ENCODE measurements at regions not wholly inside any gene's neighbourhood (a gene's known extent, or its start where the extent isn't known, plus 50 kb on each side); places are given as distances from the start of the nearest gene placed in this dataset.

DNA sequence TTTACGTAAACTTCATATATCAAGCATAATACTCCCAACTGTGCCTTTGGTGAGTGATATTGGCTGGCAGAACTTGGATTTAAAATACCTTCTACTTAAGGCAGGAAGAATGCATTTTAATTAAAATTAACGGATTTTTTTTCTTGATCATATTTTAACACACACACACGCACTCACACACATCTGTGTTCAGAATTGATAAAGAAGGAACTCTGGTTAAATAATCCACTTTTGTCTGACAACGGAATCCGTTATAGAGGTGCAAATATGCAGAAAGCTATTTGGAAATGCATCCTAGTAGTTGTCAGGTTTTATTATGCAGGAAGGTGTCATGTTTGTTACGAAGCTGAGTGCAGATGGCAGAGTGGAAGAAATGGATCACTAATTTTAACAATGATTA is 105.5 kb upstream of the ZNF536 start:
- no peak overlapping the region for H3K4me3 Mint-ChIP-seq
- H3K9me3 Mint-ChIP-seq (ENCODE audit: insufficient read depth): no peaks in the 10 kb centered on the region
- no peak for ATAC-seq
- H3K4me1 Mint-ChIP-seq (ENCODE audit: low read depth): no peaks in the 10 kb centered on the region
- no peak overlapping the region for H3K27ac Mint-ChIP-seq
- no peak for DNase-seq
- H3K36me3 Mint-ChIP-seq (ENCODE audit: low read depth): no peaks in the 10 kb centered on the region
- ChIA-PET POLR2A (no interaction called here), CTCF (no interaction called here)
- H3K27me3 Mint-ChIP-seq (ENCODE audit: low read depth): no peaks in the 10 kb centered on the region

DNA sequence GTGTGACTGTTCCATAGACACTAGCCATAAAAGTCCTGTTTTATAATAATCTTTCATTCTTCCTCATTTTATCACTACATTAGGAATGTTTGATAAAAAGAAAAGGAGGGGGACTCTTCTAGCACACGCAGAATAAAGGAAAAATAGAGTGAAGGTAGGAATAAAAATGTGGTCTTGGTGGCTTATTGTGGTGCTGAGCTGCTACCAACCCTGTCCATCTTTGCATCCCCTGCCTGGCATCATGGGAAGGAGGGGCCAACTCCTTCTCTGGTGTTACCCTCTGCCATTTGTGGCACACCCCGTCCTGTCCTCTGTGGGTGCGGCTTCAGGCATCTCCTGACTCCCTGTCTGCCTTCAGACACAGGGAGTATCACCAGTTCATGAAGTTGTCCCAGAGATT is 104.9 kb upstream of the ZNF536 start:
- DNase-seq: no peak
- H3K4me3 Mint-ChIP-seq: no peak overlapping the region
- ChIA-PET POLR2A (no interaction called here), CTCF (no interaction called here)
- H3K4me1 Mint-ChIP-seq (ENCODE audit: low read depth): no peaks in the 10 kb centered on the region
- H3K27me3 Mint-ChIP-seq (ENCODE audit: low read depth): no peaks in the 10 kb centered on the region
- H3K27ac Mint-ChIP-seq: no peak overlapping the region
- ATAC-seq: no peak
- H3K36me3 Mint-ChIP-seq (ENCODE audit: low read depth): no peaks in the 10 kb centered on the region
- H3K9me3 Mint-ChIP-seq (ENCODE audit: insufficient read depth): no peaks in the 10 kb centered on the region

DNA sequence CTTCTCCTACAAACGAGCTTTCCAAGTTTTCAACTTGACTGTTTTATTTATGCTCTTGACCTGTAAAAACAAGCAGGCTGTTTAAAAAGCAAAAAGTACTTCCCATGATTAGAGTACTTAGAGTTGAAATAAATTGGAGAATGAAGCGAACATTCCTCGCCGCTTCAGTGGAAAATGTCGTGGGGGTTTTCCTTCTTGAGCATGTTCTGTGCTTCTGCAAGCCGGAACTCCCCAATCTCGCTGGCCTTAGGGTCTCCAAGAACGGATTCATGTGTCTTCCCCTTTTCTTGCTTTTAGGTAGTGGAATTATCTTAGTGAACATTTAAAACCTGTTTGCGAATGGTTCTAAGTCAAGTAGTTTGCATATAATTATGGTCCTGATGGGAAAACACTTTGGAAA is 103.6 kb upstream of the ZNF536 start:
- ChIA-PET CTCF (no interaction called here), POLR2A (no interaction called here)
- H3K9me3 Mint-ChIP-seq (ENCODE audit: insufficient read depth): peaks cover 3% of the 10 kb centered on the region
- no peak overlapping the region for H3K4me3 Mint-ChIP-seq
- H3K27ac Mint-ChIP-seq: no peak overlapping the region
- H3K27me3 Mint-ChIP-seq (ENCODE audit: low read depth): no peaks in the 10 kb centered on the region
- no peak for DNase-seq
- ATAC-seq: no peak
- no peaks in the 10 kb centered on the region for H3K36me3 Mint-ChIP-seq (ENCODE audit: low read depth)
- H3K4me1 Mint-ChIP-seq (ENCODE audit: low read depth): no peaks in the 10 kb centered on the region

GRCh38 chr19:30269638-30270037 is 102.5 kb upstream of the ZNF536 start:
- Mint-ChIP-seq H3K27me3 (ENCODE audit: low read depth) (no peaks in the 10 kb centered on the region), H3K9me3 (ENCODE audit: insufficient read depth) (peaks cover 3% of the 10 kb centered on the region), H3K36me3 (ENCODE audit: low read depth) (no peaks in the 10 kb centered on the region), H3K4me3 (no peak overlapping the region), H3K27ac (no peak overlapping the region), H3K4me1 (ENCODE audit: low read depth) (no peaks in the 10 kb centered on the region)
- DNase-seq: no peak
- ATAC-seq: no peak
- ChIA-PET CTCF (no interaction called here), POLR2A (no interaction called here)

- ATAC-seq (no peak), DNase-seq (no peak)
- Mint-ChIP-seq H3K27ac (no peak overlapping the region), H3K27me3 (ENCODE audit: low read depth) (no peaks in the 10 kb centered on the region), H3K36me3 (ENCODE audit: low read depth) (no peaks in the 10 kb centered on the region), H3K4me3 (no peak overlapping the region), H3K4me1 (ENCODE audit: low read depth) (no peaks in the 10 kb centered on the region), H3K9me3 (ENCODE audit: insufficient read depth) (peaks cover 3% of the 10 kb centered on the region)
- POLR2A ChIA-PET: no interaction called here
- CTCF ChIA-PET: no interaction called here
These were observed 100.4 kb upstream of the ZNF536 start for GRCh38 chr19:30271816-30272215.

DNA sequence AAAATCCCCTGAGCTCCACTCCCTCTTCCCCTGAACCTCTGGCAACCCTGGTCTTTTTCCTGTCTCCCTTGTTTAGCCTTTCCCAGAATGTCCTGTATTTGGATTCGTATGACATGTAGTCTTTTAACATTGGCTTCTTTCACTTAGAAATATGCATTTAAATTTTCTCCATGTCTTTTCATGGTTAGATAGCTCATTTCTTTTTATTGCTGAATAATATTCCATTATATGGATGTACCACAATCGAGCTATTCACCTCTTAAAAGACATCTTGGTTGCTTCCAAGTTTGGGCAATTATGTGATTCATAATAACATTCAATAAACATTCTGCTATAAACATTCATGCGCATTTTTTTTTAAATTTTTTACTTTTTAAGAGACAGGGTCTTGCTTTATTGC is 99.6 kb upstream of the ZNF536 start:
- H3K27ac Mint-ChIP-seq: no peak overlapping the region
- CTCF ChIA-PET: no interaction called here
- no peak for ATAC-seq
- POLR2A ChIA-PET: no interaction called here
- no peak overlapping the region for H3K4me3 Mint-ChIP-seq
- H3K27me3 Mint-ChIP-seq (ENCODE audit: low read depth): no peaks in the 10 kb centered on the region
- DNase-seq: no peak
- H3K4me1 Mint-ChIP-seq (ENCODE audit: low read depth): no peaks in the 10 kb centered on the region
- H3K36me3 Mint-ChIP-seq (ENCODE audit: low read depth): no peaks in the 10 kb centered on the region
- peaks cover 3% of the 10 kb centered on the region for H3K9me3 Mint-ChIP-seq (ENCODE audit: insufficient read depth)

DNA sequence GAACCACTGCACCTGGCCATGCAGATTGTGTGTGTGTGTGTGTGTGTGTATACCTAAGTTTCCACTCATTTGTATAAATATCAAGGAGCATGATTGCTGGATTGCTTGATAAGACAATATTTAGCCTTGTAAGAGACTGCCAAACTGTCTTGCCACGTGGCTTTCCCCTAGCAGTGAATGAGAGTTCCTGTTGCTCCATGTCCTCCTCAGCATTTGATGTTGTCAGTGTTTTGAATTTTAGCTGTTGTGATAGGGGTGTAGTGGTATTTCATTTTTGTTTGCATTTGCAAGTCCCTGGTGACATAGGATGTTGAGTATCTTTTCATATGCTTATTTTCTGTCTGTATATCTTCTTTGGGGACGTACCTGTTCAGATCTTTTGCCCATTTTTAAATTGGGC is 99.0 kb upstream of the ZNF536 start:
- H3K36me3 Mint-ChIP-seq (ENCODE audit: low read depth): no peaks in the 10 kb centered on the region
- H3K4me1 Mint-ChIP-seq (ENCODE audit: low read depth): no peaks in the 10 kb centered on the region
- H3K4me3 Mint-ChIP-seq: no peak overlapping the region
- H3K9me3 Mint-ChIP-seq (ENCODE audit: insufficient read depth): peaks cover 3% of the 10 kb centered on the region
- DNase-seq (no peak), ATAC-seq (no peak)
- POLR2A ChIA-PET: no interaction called here
- no peak overlapping the region for H3K27ac Mint-ChIP-seq
- CTCF ChIA-PET: no interaction called here
- H3K27me3 Mint-ChIP-seq (ENCODE audit: low read depth): no peaks in the 10 kb centered on the region

- DNase-seq (no peak), ATAC-seq (no peak)
- Mint-ChIP-seq H3K36me3 (ENCODE audit: low read depth) (no peaks in the 10 kb centered on the region), H3K9me3 (ENCODE audit: insufficient read depth) (peaks cover 3% of the 10 kb centered on the region), H3K27me3 (ENCODE audit: low read depth) (no peaks in the 10 kb centered on the region), H3K4me3 (no peak overlapping the region), H3K27ac (no peak overlapping the region), H3K4me1 (ENCODE audit: low read depth) (no peaks in the 10 kb centered on the region)
- CTCF ChIA-PET: no interaction called here
- POLR2A ChIA-PET: no interaction called here
These were observed 97.2 kb upstream of the ZNF536 start for GRCh38 chr19:30274987-30275386.

- no peaks in the 10 kb centered on the region for H3K27me3 Mint-ChIP-seq (ENCODE audit: low read depth)
- H3K4me1 Mint-ChIP-seq (ENCODE audit: low read depth): no peaks in the 10 kb centered on the region
- ATAC-seq (no peak), DNase-seq (no peak)
- no peak overlapping the region for H3K4me3 Mint-ChIP-seq
- POLR2A ChIA-PET: interaction anchor here (0.6 kb wide), 1 partner anchor 12 kb away, joined by 3 read pairs; no protein-coding TSS in a partner anchor
- peaks cover 3% of the 10 kb centered on the region for H3K9me3 Mint-ChIP-seq (ENCODE audit: insufficient read depth)
- no peak overlapping the region for H3K27ac Mint-ChIP-seq
- no peaks in the 10 kb centered on the region for H3K36me3 Mint-ChIP-seq (ENCODE audit: low read depth)
- CTCF ChIA-PET: no interaction called here
These were observed 95.9 kb upstream of the ZNF536 start for GRCh38 chr19:30276011-30276882.

- no peaks in the 10 kb centered on the region for H3K36me3 Mint-ChIP-seq (ENCODE audit: low read depth)
- ChIA-PET POLR2A (interaction anchor here (0.6 kb wide), 1 partner anchor 13 kb away, joined by 3 read pairs; no protein-coding TSS in a partner anchor), CTCF (no interaction called here)
- no peak overlapping the region for H3K27ac Mint-ChIP-seq
- no peaks in the 10 kb centered on the region for H3K4me1 Mint-ChIP-seq (ENCODE audit: low read depth)
- H3K27me3 Mint-ChIP-seq (ENCODE audit: low read depth): no peaks in the 10 kb centered on the region
- peaks cover 3% of the 10 kb centered on the region for H3K9me3 Mint-ChIP-seq (ENCODE audit: insufficient read depth)
- ATAC-seq (no peak), DNase-seq (no peak)
- H3K4me3 Mint-ChIP-seq: no peak overlapping the region
These were observed 95.3 kb upstream of the ZNF536 start for GRCh38 chr19:30276883-30277280.

DNA sequence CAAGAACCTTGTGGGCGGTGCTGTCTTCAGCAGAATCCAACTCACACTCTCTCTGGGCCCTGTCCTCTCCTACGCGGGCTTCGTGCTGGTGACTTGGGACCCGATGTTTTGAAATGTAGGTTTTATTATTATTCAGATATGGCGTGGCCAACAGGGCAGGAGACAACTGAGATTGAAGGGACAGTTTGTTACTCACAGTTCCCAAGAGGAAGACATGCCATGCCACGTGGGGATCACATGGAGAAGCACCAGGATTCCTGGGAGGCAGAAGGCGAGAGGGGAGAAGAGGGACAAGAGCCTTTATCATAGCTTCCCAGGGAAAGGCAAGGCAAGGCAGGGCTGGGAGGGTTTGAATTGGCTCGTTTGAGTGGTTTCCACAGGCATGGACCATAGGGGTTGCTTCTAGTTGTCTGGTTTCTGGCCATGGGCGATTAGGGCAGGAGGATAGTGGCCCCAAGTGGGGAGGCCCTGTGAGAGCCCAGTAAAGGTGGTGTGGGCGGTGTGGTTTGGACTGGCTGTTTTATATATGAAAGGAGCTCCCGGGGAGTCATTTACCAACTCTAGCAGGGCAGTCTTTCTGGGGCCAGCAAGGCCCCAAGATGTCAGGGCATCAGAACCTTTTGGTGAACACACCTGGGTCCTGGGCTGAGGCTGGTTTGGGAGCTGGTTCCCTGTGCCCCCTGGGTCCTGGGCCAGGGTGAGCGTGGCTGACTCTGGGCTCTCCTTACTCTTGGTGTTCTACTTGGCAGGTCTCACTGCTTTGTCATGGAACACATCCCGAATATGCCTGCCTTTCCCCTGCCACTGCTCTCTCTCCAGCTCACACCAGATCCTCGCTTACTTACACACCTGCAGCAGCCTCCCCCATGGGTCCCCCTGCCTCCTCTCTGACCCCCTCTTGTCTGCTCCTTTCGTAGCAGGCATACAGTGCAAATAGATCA is 94.0 kb upstream of the ZNF536 start:
- no peak for ATAC-seq
- Mint-ChIP-seq H3K27ac (no peak overlapping the region), H3K4me3 (no peak overlapping the region), H3K9me3 (ENCODE audit: insufficient read depth) (peaks cover 3% of the 10 kb centered on the region), H3K36me3 (ENCODE audit: low read depth) (no peaks in the 10 kb centered on the region), H3K27me3 (ENCODE audit: low read depth) (no peaks in the 10 kb centered on the region), H3K4me1 (ENCODE audit: low read depth) (no peaks in the 10 kb centered on the region)
- CTCF ChIA-PET: no interaction called here
- no peak for DNase-seq
- POLR2A ChIA-PET: no interaction called here

- Mint-ChIP-seq H3K27ac (no peak overlapping the region), H3K4me1 (ENCODE audit: low read depth) (no peaks in the 10 kb centered on the region), H3K4me3 (no peak overlapping the region), H3K27me3 (ENCODE audit: low read depth) (no peaks in the 10 kb centered on the region), H3K36me3 (ENCODE audit: low read depth) (no peaks in the 10 kb centered on the region), H3K9me3 (ENCODE audit: insufficient read depth) (no peaks in the 10 kb centered on the region)
- ATAC-seq (no peak), DNase-seq (no peak)
- POLR2A ChIA-PET: no interaction called here
- CTCF ChIA-PET: no interaction called here
These were observed 93.3 kb upstream of the ZNF536 start for GRCh38 chr19:30278882-30279254.
